ENCODE measurements at regions not wholly inside any gene's neighbourhood (a gene's known extent, or its start where the extent isn't known, plus 50 kb on each side); places are given as distances from the start of the nearest gene placed in this dataset.

GRCh38 chr2:241983571-241984270, 114.2 kb downstream of the RTP5 start:
- no peak for DNase-seq (ENCODE audit: low read depth)

- DNase-seq (ENCODE audit: low read depth), result no peak
Measured at GRCh38 chr2:241984271-241984655, 114.7 kb downstream of the RTP5 start.

- DNase-seq (ENCODE audit: low read depth), result no peak
Measured at GRCh38 chr2:241984658-241985057, 115.1 kb downstream of the RTP5 start.

GRCh38 chr2:241985161-241985985, 115.8 kb downstream of the RTP5 start:
- peak; percentile 9 for DNase-seq (ENCODE audit: low read depth)

- DNase-seq (ENCODE audit: low read depth), result no peak
Measured at GRCh38 chr2:241985986-241986329, 116.4 kb downstream of the RTP5 start.

- DNase-seq (ENCODE audit: low read depth), result no peak
Measured at GRCh38 chr2:241986836-241987641, 117.5 kb downstream of the RTP5 start.

GRCh38 chr2:241987726-241988125, 118.2 kb downstream of the RTP5 start:
- no peak for DNase-seq (ENCODE audit: low read depth)

GRCh38 chr2:241988146-241988545, 118.6 kb downstream of the RTP5 start:
- DNase-seq (ENCODE audit: low read depth), result no peak

- DNase-seq (ENCODE audit: low read depth), result no peak
Measured at GRCh38 chr2:241989074-241989473, 119.5 kb downstream of the RTP5 start.

- DNase-seq (ENCODE audit: low read depth), result no peak
Measured at GRCh38 chr2:241990466-241990865, 120.9 kb downstream of the RTP5 start.

- no peak for DNase-seq (ENCODE audit: low read depth)
Measured at GRCh38 chr2:241991299-241991698, 121.8 kb downstream of the RTP5 start.

- no peak for DNase-seq (ENCODE audit: low read depth)
Measured at GRCh38 chr2:241992753-241993152, 123.2 kb downstream of the RTP5 start.

- no peak for DNase-seq (ENCODE audit: low read depth)
Measured at GRCh38 chr2:241993386-241994005, 124.0 kb downstream of the RTP5 start.

- DNase-seq (ENCODE audit: low read depth), result no peak
Measured at GRCh38 chr2:241994086-241994485, 124.6 kb downstream of the RTP5 start.

GRCh38 chr2:241994556-241995213, 125.2 kb downstream of the RTP5 start:
- DNase-seq (ENCODE audit: low read depth), result no peak

GRCh38 chr2:241996100-241996499, 126.6 kb downstream of the RTP5 start:
- no peak for DNase-seq (ENCODE audit: low read depth)

GRCh38 chr2:241997017-241997416, 127.5 kb downstream of the RTP5 start:
- DNase-seq (ENCODE audit: low read depth), result no peak

GRCh38 chr2:241999184-241999583, 129.7 kb downstream of the RTP5 start:
- no peak for DNase-seq (ENCODE audit: low read depth)

- no peak for DNase-seq (ENCODE audit: low read depth)
Measured at GRCh38 chr2:242001853-242002252, 132.3 kb downstream of the RTP5 start.

GRCh38 chr2:242002944-242003343, 133.4 kb downstream of the RTP5 start:
- no peak for DNase-seq (ENCODE audit: low read depth)

- DNase-seq (ENCODE audit: low read depth), result no peak
Measured at GRCh38 chr2:242004223-242004901, 134.8 kb downstream of the RTP5 start.

Data from activated gamma-delta T cell treated with anti-CD3 and anti-CD28 coated beads, Interleukin-2, amount 50 U/mL, for 16 hours (primary cell).